Right lobe of liver (tissue), 6 donors: ENCODE measurements at regions not wholly inside any gene's neighbourhood (a gene's known extent, or its start where the extent isn't known, plus 50 kb on each side); places are given as distances from the start of the nearest gene placed in this dataset.

Experiments
- ATAC-seq, 4 donors: fragments of 200-7000 bp; cut with Tn5 transposase; one replicate each; pipeline ENCODE4 v1.9.1; 2020; ENCODE audit warnings: mild to moderate bottlenecking in 4 of 4, moderate library complexity in 4 of 4
- DNase-seq, 3 donors: peaks; one replicate each; pipeline ENCODE4 v3.0.0-alpha.2; 2020
- H3K27ac ChIP-seq, 3 donors: fragments of 200-600 bp; one replicate each; pipeline ENCODE4 v1.8.0; 2022
- H3K27me3 ChIP-seq, 2 donors: fragments of 200-600 bp; one replicate each; pipeline ENCODE4 v1.8.0; 2022
- H3K36me3 ChIP-seq, 4 donors: fragments of 200-600 bp; sonication (generic) in 1 of 4; one replicate each; pipeline versions ENCODE4 v1.5.1 to v1.8.0; 2017 to 2022; ENCODE audit warnings: control low read depth in 1 of 4
- H3K4me1 ChIP-seq, 4 donors: fragments of 200-600 bp; sonication (generic) in 1 of 4; one replicate each; pipeline versions ENCODE4 v1.5.1 to v1.8.0; 2017 to 2022; ENCODE audit warnings: control low read depth in 1 of 4
- H3K4me3 ChIP-seq, 3 donors: fragments of 200-600 bp; one replicate each; pipeline ENCODE4 v1.8.0; 2022
- H3K9me3 ChIP-seq, 4 donors: fragments of 200-600 bp; sonication (generic) in 1 of 4; one replicate each; pipeline versions ENCODE4 v1.5.1 to v1.8.0; 2017 to 2022; ENCODE audit warnings: control low read depth in 1 of 4
- CTCF ChIP-seq, 4 donors: fragments of 200-600 bp in 3 of 4; fragments of 450-650 bp in 1 of 4; IDR thresholded peaks; one replicate each; pipeline versions ENCODE4 v1.5.1 to v1.8.0; 2016 to 2022; ENCODE audit warnings: antibody characterized with exemption in 4 of 4, mild to moderate bottlenecking in 2 of 4
- POLR2A ChIP-seq: fragments of 450-650 bp; IDR thresholded peaks from one replicate; pipeline ENCODE4 v1.6.1; 2017; ENCODE audit warnings: antibody characterized with exemption, mild to moderate bottlenecking
- WGBS: methylation state at CpG from one replicate; pipeline ENCODE4 v1.1.6; 2018; ENCODE audit warnings: low coverage, low lambda C conversion rate; ENCODE audit not compliant: insufficient coverage; ENCODE audit errors: missing lambda C conversion rate; 5-methylcytosine and 5-hydroxymethylcytosine counted together
- intact Hi-C, 2 donors: fragments of 100-400 bp; cut with DNase I; formaldehyde crosslinking; loops; one replicate each; pipeline versions ENCODE4 v1.11.2 to v1.14.1; 2022
- donor health status: DM: no; HTN: yes; CAD: no.
- donor health status: DM: no; HTN: no; CAD: no.
- donor health status: DM: no; HTN: no; CAD: no.
- donor health status: DM: no; HTN: yes; CAD: no.
- donor health status: DM: no; HTN: yes; CAD: no.

GRCh38 chr18:68494802-68495581 is 219.9 kb downstream of the TMX3 start:
- 35% methylated on average over 3 of the region's 3 CpGs for WGBS
- no peaks in the 10 kb centered on the region for H3K27me3 ChIP-seq
- no peak overlapping the region for H3K27ac ChIP-seq
- ATAC-seq (no peak), DNase-seq (no peak)
- H3K4me1 ChIP-seq, result no peaks in the 10 kb centered on the region
- no peaks in the 10 kb centered on the region for H3K9me3 ChIP-seq
- intact Hi-C loops, result no loop called here
- TF ChIP-seq POLR2A (no peak), CTCF (IDR thresholded peaks at IDR 0.05) (no peak)
- no peaks in the 10 kb centered on the region for H3K36me3 ChIP-seq
- no peak overlapping the region for H3K4me3 ChIP-seq

- H3K4me1 ChIP-seq, result no peaks in the 10 kb centered on the region
- no peak overlapping the region for H3K4me3 ChIP-seq
- ATAC-seq, result no peak
- no peak overlapping the region for H3K27ac ChIP-seq
- TF ChIP-seq CTCF (IDR thresholded peaks at IDR 0.05) (no peak), POLR2A (no peak)
- DNase-seq, result no peak
- H3K9me3 ChIP-seq, result no peaks in the 10 kb centered on the region
- intact Hi-C loops, result no loop called here
- H3K27me3 ChIP-seq, result no peaks in the 10 kb centered on the region
- 22% methylated on average over 6 of the region's 6 CpGs for WGBS
- H3K36me3 ChIP-seq, result no peaks in the 10 kb centered on the region
Measured at GRCh38 chr18:68489013-68489792, 225.7 kb downstream of the TMX3 start.

- H3K27ac ChIP-seq, result no peak overlapping the region
- intact Hi-C loops, result no loop called here
- 53% methylated on average over 4 of the region's 4 CpGs for WGBS
- no peak for DNase-seq
- H3K27me3 ChIP-seq, result no peaks in the 10 kb centered on the region
- H3K4me1 ChIP-seq, result no peaks in the 10 kb centered on the region
- no peaks in the 10 kb centered on the region for H3K9me3 ChIP-seq
- no peak for ATAC-seq
- no peaks in the 10 kb centered on the region for H3K36me3 ChIP-seq
- no peak overlapping the region for H3K4me3 ChIP-seq
- TF ChIP-seq POLR2A, result no peak
- no peak for TF ChIP-seq CTCF (IDR thresholded peaks at IDR 0.05)
Measured at GRCh38 chr18:68484241-68484640, 230.7 kb downstream of the TMX3 start.

DNA sequence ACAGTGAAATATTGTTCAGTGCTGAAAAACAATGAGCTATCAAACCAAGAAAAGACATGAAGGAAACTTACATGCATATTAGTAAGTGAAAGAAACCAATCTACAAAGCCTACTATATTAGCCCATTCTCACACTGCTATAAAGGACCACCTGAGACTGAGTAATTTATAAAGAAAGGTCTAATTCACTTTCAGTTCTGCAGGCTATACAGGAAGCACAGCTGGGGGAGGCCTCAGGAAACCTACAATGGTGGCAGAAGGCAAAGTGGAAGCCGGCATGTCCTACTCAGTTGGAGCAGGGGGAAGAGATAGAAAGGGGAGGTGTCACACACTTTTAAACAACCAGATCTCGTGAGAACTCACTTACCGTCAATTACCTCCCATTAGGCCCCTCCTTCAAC is 232.1 kb downstream of the TMX3 start:
- Histone ChIP-seq H3K4me1 (no peaks in the 10 kb centered on the region), H3K9me3 (no peaks in the 10 kb centered on the region), H3K27me3 (no peaks in the 10 kb centered on the region), H3K27ac (no peak overlapping the region), H3K36me3 (no peaks in the 10 kb centered on the region), H3K4me3 (no peak overlapping the region)
- TF ChIP-seq POLR2A (no peak), CTCF (IDR thresholded peaks at IDR 0.05) (no peak)
- no peak for ATAC-seq
- 51% methylated on average over 3 of the region's 3 CpGs for WGBS
- DNase-seq, result no peak
- intact Hi-C loops, result no loop called here
